ENCODE measurements at regions not wholly inside any gene's neighbourhood (a gene's known extent, or its start where the extent isn't known, plus 50 kb on each side); places are given as distances from the start of the nearest gene placed in this dataset.

GRCh38 chr7:85950871-85951270, 692.8 kb upstream of the GRM3 start:
- no peak for DNase-seq
- Mint-ChIP-seq H3K36me3 (no peaks in the 10 kb centered on the region), H3K4me3 (no peak overlapping the region), H3K27me3 (ENCODE audit: low read depth in 3 of 3) (no peaks in the 10 kb centered on the region), H3K27ac (no peak overlapping the region), H3K4me1 (no peaks in the 10 kb centered on the region), H3K9me3 (peaks cover 4 to 18% (median 10%) of the 10 kb centered on the region in 7 donors)
- no CpG with 5 or more reads among the region's 1 CpG for WGBS (ENCODE audit: insufficient coverage)
- H3K27ac ChIP-seq (ENCODE audit: low read depth in 1 of 2, low read length in 2 of 2): no peak overlapping the region
- TF ChIP-seq, protein P1, sequence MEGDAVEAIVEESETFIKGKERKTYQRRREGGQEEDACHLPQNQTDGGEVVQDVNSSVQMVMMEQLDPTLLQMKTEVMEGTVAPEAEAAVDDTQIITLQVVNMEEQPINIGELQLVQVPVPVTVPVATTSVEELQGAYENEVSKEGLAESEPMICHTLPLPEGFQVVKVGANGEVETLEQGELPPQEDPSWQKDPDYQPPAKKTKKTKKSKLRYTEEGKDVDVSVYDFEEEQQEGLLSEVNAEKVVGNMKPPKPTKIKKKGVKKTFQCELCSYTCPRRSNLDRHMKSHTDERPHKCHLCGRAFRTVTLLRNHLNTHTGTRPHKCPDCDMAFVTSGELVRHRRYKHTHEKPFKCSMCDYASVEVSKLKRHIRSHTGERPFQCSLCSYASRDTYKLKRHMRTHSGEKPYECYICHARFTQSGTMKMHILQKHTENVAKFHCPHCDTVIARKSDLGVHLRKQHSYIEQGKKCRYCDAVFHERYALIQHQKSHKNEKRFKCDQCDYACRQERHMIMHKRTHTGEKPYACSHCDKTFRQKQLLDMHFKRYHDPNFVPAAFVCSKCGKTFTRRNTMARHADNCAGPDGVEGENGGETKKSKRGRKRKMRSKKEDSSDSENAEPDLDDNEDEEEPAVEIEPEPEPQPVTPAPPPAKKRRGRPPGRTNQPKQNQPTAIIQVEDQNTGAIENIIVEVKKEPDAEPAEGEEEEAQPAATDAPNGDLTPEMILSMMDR (IDR thresholded peaks at IDR 0.05): no peak
- H2AFZ ChIP-seq (ENCODE audit: insufficient read depth, low read depth, low read length, poor library complexity, severe bottlenecking): no peak overlapping the region
- no peaks in the 10 kb centered on the region for H3K36me3 ChIP-seq (replicated peaks in 1 of 2; ENCODE audit: control insufficient read depth in 1 of 2, insufficient read depth in 2 of 2, low read length in 2 of 2)
- no peak overlapping the region for H3K9ac ChIP-seq (ENCODE audit: insufficient read depth, low read length, poor library complexity, severe bottlenecking)
- no peak overlapping the region for H3K4me3 ChIP-seq (replicated peaks in 1 of 3; ENCODE audit: low read depth in 2 of 3, low read length in 3 of 3)
- intact Hi-C loops (cut with micrococcal nuclease): no loop called here
- no peaks in the 10 kb centered on the region for H3K27me3 ChIP-seq (ENCODE audit: control insufficient read depth in 2 of 2, insufficient read depth in 2 of 2, low read length in 2 of 2)
- no peaks in the 10 kb centered on the region for H3K4me1 ChIP-seq (ENCODE audit: control insufficient read depth in 1 of 2, insufficient read depth in 2 of 2, low read length in 2 of 2)
- H3K79me2 ChIP-seq (ENCODE audit: insufficient read depth, low read length): no peaks in the 10 kb centered on the region
- no peaks in the 10 kb centered on the region for H4K20me1 ChIP-seq (ENCODE audit: insufficient read depth, low read length)
- no peak overlapping the region for H3K4me2 ChIP-seq (replicated peaks; ENCODE audit: extremely low read depth, low read length, poor library complexity, severe bottlenecking)
- peaks cover 13 to 17% of the 10 kb centered on the region in 2 donors for H3K9me3 ChIP-seq (replicated peaks in 1 of 2; ENCODE audit: control insufficient read depth in 1 of 2, insufficient read depth in 1 of 2, low read length in 2 of 2)

DNA sequence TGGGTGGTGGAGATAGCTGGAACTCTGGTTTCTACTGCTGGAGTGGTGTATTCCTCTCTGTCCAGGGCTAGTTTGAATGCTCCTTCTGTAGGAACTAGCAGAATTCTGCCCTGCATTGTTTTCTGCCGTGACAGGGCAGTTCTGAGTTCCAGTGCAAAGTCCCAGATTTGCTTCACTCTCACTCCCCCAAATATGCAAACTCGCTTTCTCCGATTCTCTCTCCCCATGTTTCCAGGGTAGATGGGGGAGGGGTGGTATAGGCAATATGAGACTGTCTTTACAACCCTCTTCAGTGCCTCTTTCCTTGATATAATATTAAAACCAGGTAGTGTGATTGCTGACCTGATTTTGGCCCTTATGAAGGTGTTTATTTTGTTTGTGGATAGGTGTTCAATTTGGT, 693.3 kb upstream of the GRM3 start:
- H3K4me1 Mint-ChIP-seq: no peaks in the 10 kb centered on the region
- H3K9me3 Mint-ChIP-seq: peaks cover 4 to 18% (median 10%) of the 10 kb centered on the region in 7 donors
- Histone ChIP-seq H3K4me1 (ENCODE audit: control insufficient read depth in 1 of 2, insufficient read depth in 2 of 2, low read length in 2 of 2) (no peaks in the 10 kb centered on the region), H3K9ac (ENCODE audit: insufficient read depth, low read length, poor library complexity, severe bottlenecking) (no peak overlapping the region), H3K4me2 (replicated peaks; ENCODE audit: extremely low read depth, low read length, poor library complexity, severe bottlenecking) (no peak overlapping the region), H2AFZ (ENCODE audit: insufficient read depth, low read depth, low read length, poor library complexity, severe bottlenecking) (no peak overlapping the region), H3K9me3 (replicated peaks in 1 of 2; ENCODE audit: control insufficient read depth in 1 of 2, insufficient read depth in 1 of 2, low read length in 2 of 2) (peaks cover 13 to 17% of the 10 kb centered on the region in 2 donors), H3K27ac (ENCODE audit: low read depth in 1 of 2, low read length in 2 of 2) (no peak overlapping the region), H3K79me2 (ENCODE audit: insufficient read depth, low read length) (no peaks in the 10 kb centered on the region), H3K36me3 (replicated peaks in 1 of 2; ENCODE audit: control insufficient read depth in 1 of 2, insufficient read depth in 2 of 2, low read length in 2 of 2) (no peaks in the 10 kb centered on the region), H3K4me3 (replicated peaks in 1 of 3; ENCODE audit: low read depth in 2 of 3, low read length in 3 of 3) (no peak overlapping the region), H3K27me3 (ENCODE audit: control insufficient read depth in 2 of 2, insufficient read depth in 2 of 2, low read length in 2 of 2) (no peaks in the 10 kb centered on the region), H4K20me1 (ENCODE audit: insufficient read depth, low read length) (no peaks in the 10 kb centered on the region)
- H3K4me3 Mint-ChIP-seq: no peak overlapping the region
- intact Hi-C loops (cut with micrococcal nuclease): no loop called here
- TF ChIP-seq, protein P1 (IDR thresholded peaks at IDR 0.05): no peak
- H3K36me3 Mint-ChIP-seq: no peaks in the 10 kb centered on the region
- DNase-seq: no peak
- no peak overlapping the region for H3K27ac Mint-ChIP-seq
- WGBS (ENCODE audit: insufficient coverage): no CpG with 5 or more reads among the region's 3 CpGs
- no peaks in the 10 kb centered on the region for H3K27me3 Mint-ChIP-seq (ENCODE audit: low read depth in 3 of 3)
